Testis (tissue), 2 donors: ENCODE measurements at regions not wholly inside any gene's neighbourhood (a gene's known extent, or its start where the extent isn't known, plus 50 kb on each side); places are given as distances from the start of the nearest gene placed in this dataset.

Experiments used
- DNase-seq: peaks from one replicate; pipeline ENCODE4 v3.0.0-alpha.2; 2019
- H3K27ac ChIP-seq, 2 donors: fragments of 200-600 bp; sonication (generic); one replicate each; pipeline ENCODE4 v1.5.1; 2019
- H3K27me3 ChIP-seq: fragments of 200-600 bp; sonication (generic); one replicate; pipeline ENCODE4 v1.5.1; 2019
- H3K36me3 ChIP-seq: fragments of 200-600 bp; sonication (generic); one replicate; pipeline ENCODE4 v1.5.1; 2017; ENCODE audit warnings: low read depth; ENCODE audit errors: missing control alignments
- H3K4me1 ChIP-seq: fragments of 200-600 bp; sonication (generic); one replicate; pipeline ENCODE4 v1.5.1; 2019
- H3K4me3 ChIP-seq, 2 donors: fragments of 200-600 bp; sonication (generic); one replicate each; pipeline ENCODE4 v1.5.1; 2017 to 2019
- H3K9me3 ChIP-seq: fragments of 200-600 bp; sonication (generic); one replicate; pipeline ENCODE4 v1.5.1; 2017
- POLR2A ChIP-seq: fragments of 450-650 bp; IDR thresholded peaks from one replicate; pipeline ENCODE4 v1.6.1; 2017; ENCODE audit warnings: antibody characterized with exemption, mild to moderate bottlenecking, moderate library complexity
- WGBS, 2 donors: methylation state at CpG; one replicate each; pipeline ENCODE4 v1.1.5; 2018; 5-methylcytosine and 5-hydroxymethylcytosine counted together
- intact Hi-C: fragments of 100-400 bp; cut with DNase I; formaldehyde crosslinking; loops from one replicate; pipeline ENCODE4 v1.15.1; 2023; ENCODE audit warnings: low total_unique reads
- TF ChIP-seq, protein P1 (sequence below), 3 experiments: fragments of 450-650 bp in 2 of 3; fragments of 200-600 bp in 1 of 3; sonication (generic) in 1 of 3; IDR thresholded peaks; one replicate each; pipeline ENCODE4 v1.5.1; 2016 to 2019; ENCODE audit warnings: antibody characterized with exemption in 3 of 3, mild to moderate bottlenecking in 2 of 3, moderate library complexity in 1 of 3

DNA sequence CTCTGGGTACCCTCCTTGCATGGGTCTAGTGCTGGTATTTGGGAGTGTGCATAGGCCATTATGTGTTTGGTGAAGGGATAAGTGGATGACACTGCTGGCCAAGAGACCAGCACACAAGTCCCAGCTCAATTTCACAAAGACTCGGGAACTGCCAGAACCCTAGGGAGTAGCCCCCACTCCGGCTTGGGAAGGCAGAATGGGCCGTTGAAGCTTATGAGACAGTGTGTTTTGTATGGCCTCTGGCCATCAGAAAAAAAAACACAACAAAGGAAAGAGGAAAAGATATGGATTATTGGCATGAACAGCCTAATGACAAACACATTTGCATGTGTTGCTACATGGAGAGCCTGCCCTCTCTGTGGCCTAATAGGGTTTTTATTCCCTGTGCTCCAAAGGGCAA, 144.2 kb downstream of the TTC32 start:
- no peaks in the 10 kb centered on the region for H3K9me3 ChIP-seq
- no peaks in the 10 kb centered on the region for H3K36me3 ChIP-seq
- H3K4me3 ChIP-seq: no peak overlapping the region
- no peak overlapping the region for H3K27ac ChIP-seq
- no peaks in the 10 kb centered on the region for H3K4me1 ChIP-seq
- no peak for DNase-seq
- WGBS, 2 donors: 64 to 73% methylated on average over 3 of the region's 3 CpGs
- no peak for TF ChIP-seq POLR2A
- TF ChIP-seq, protein P1, sequence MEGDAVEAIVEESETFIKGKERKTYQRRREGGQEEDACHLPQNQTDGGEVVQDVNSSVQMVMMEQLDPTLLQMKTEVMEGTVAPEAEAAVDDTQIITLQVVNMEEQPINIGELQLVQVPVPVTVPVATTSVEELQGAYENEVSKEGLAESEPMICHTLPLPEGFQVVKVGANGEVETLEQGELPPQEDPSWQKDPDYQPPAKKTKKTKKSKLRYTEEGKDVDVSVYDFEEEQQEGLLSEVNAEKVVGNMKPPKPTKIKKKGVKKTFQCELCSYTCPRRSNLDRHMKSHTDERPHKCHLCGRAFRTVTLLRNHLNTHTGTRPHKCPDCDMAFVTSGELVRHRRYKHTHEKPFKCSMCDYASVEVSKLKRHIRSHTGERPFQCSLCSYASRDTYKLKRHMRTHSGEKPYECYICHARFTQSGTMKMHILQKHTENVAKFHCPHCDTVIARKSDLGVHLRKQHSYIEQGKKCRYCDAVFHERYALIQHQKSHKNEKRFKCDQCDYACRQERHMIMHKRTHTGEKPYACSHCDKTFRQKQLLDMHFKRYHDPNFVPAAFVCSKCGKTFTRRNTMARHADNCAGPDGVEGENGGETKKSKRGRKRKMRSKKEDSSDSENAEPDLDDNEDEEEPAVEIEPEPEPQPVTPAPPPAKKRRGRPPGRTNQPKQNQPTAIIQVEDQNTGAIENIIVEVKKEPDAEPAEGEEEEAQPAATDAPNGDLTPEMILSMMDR (IDR thresholded peaks at IDR 0.05): no peak
- no peaks in the 10 kb centered on the region for H3K27me3 ChIP-seq
- intact Hi-C loops: no loop called here

GRCh38 chr2:19754907-19755306, 146.9 kb downstream of the TTC32 start:
- H3K9me3 ChIP-seq: no peaks in the 10 kb centered on the region
- no peak for TF ChIP-seq POLR2A
- TF ChIP-seq, protein P1 (IDR thresholded peaks at IDR 0.05): no peak
- 65 to 76% methylated on average over 10 of the region's 10 CpGs for WGBS, 2 donors
- intact Hi-C loops: no loop called here
- no peak overlapping the region for H3K27ac ChIP-seq
- H3K4me1 ChIP-seq: no peaks in the 10 kb centered on the region
- no peak overlapping the region for H3K4me3 ChIP-seq
- H3K27me3 ChIP-seq: no peaks in the 10 kb centered on the region
- no peaks in the 10 kb centered on the region for H3K36me3 ChIP-seq
- DNase-seq: peak; percentile 52

- H3K36me3 ChIP-seq: no peaks in the 10 kb centered on the region
- 95 to 98% methylated on average over 2 of the region's 2 CpGs for WGBS, 2 donors
- no peaks in the 10 kb centered on the region for H3K4me1 ChIP-seq
- no peaks in the 10 kb centered on the region for H3K9me3 ChIP-seq
- H3K4me3 ChIP-seq: no peak overlapping the region
- intact Hi-C loops: no loop called here
- DNase-seq: no peak
- TF ChIP-seq, protein P1 (IDR thresholded peaks at IDR 0.05): no peak
- no peak for TF ChIP-seq POLR2A
- H3K27ac ChIP-seq: no peak overlapping the region
- H3K27me3 ChIP-seq: no peaks in the 10 kb centered on the region
Measured at GRCh38 chr2:19753818-19754217, 148.0 kb downstream of the TTC32 start.

DNA sequence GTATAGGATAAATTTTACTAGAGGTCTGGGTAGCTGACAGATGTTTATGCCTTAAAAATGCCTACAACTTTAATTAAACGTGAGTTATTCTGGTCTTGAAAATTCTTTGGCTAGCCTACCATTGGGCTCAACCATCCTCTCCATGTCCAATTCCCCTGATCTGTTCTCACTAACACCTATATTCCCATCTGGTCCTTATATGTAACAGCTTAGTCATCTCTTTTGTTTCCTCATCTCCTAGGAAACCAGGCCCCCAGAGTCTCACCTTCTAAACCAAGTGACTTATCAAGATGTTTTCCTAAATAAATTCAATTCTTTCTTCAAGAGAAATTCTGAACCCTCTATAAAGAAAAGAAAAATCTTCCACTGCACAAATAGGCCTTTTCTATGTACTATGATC, 148.5 kb downstream of the TTC32 start:
- no peak for DNase-seq
- Histone ChIP-seq H3K36me3 (no peaks in the 10 kb centered on the region), H3K9me3 (no peaks in the 10 kb centered on the region), H3K4me3 (no peak overlapping the region), H3K27ac (no peak overlapping the region), H3K27me3 (no peaks in the 10 kb centered on the region), H3K4me1 (no peaks in the 10 kb centered on the region)
- intact Hi-C loops: no loop called here
- TF ChIP-seq, protein P1 (IDR thresholded peaks at IDR 0.05): no peak
- TF ChIP-seq POLR2A: no peak
- WGBS, 2 donors: 88 to 92% methylated on average over 1 of the region's 1 CpG

GRCh38 chr2:19752500-19752899, 149.3 kb downstream of the TTC32 start:
- no peaks in the 10 kb centered on the region for H3K9me3 ChIP-seq
- WGBS, 2 donors: 38 to 50% methylated on average over 3 of the region's 3 CpGs
- TF ChIP-seq, protein P1 (IDR thresholded peaks at IDR 0.05): no peak
- no peak for DNase-seq
- H3K4me1 ChIP-seq: no peaks in the 10 kb centered on the region
- H3K36me3 ChIP-seq: no peaks in the 10 kb centered on the region
- H3K27ac ChIP-seq: no peak overlapping the region
- intact Hi-C loops: no loop called here
- no peak overlapping the region for H3K4me3 ChIP-seq
- no peaks in the 10 kb centered on the region for H3K27me3 ChIP-seq
